ENCODE measurements at regions not wholly inside any gene's neighbourhood (a gene's known extent, or its start where the extent isn't known, plus 50 kb on each side); places are given as distances from the start of the nearest gene placed in this dataset.
A peak's percentile ranks its signal among the peaks of the same experiment; 100 is the strongest.

GRCh38 chr16:80033783-80034468, 433.4 kb upstream of the MAF start:
- no peak for DNase-seq

GRCh38 chr16:80029761-80030481, 429.4 kb upstream of the MAF start:
- no peak for DNase-seq

- no peak for DNase-seq
Measured at GRCh38 chr16:80029381-80029630, 428.8 kb upstream of the MAF start.

GRCh38 chr16:80028581-80029380, 428.2 kb upstream of the MAF start:
- no peak for DNase-seq

GRCh38 chr16:80027007-80027965, 426.7 kb upstream of the MAF start:
- DNase-seq, result peak; percentile 33

- DNase-seq, result no peak
Measured at GRCh38 chr16:80025236-80025635, 424.7 kb upstream of the MAF start.

- DNase-seq, result no peak
Measured at GRCh38 chr16:80024443-80024842, 423.9 kb upstream of the MAF start.

- DNase-seq, result no peak
Measured at GRCh38 chr16:80023865-80024264, 423.3 kb upstream of the MAF start.

GRCh38 chr16:80019395-80019794, 418.9 kb upstream of the MAF start:
- no peak for DNase-seq

- DNase-seq, result no peak
Measured at GRCh38 chr16:80018466-80018865, 417.9 kb upstream of the MAF start.

GRCh38 chr16:80016731-80017326, 416.3 kb upstream of the MAF start:
- no peak for DNase-seq

- no peak for DNase-seq
Measured at GRCh38 chr16:80015566-80015965, 415.0 kb upstream of the MAF start.

GRCh38 chr16:80014241-80014939, 413.9 kb upstream of the MAF start:
- DNase-seq, result no peak

GRCh38 chr16:80012586-80012985, 412.0 kb upstream of the MAF start:
- DNase-seq, result no peak

- no peak for DNase-seq
Measured at GRCh38 chr16:80009971-80010659, 409.6 kb upstream of the MAF start.

- no peak for DNase-seq
Measured at GRCh38 chr16:80008857-80009256, 408.3 kb upstream of the MAF start.

- DNase-seq, result no peak
Measured at GRCh38 chr16:80007231-80007630, 406.7 kb upstream of the MAF start.

GRCh38 chr16:80006241-80007215, 406.0 kb upstream of the MAF start:
- no peak for DNase-seq

- no peak for DNase-seq
Measured at GRCh38 chr16:80004113-80004512, 403.6 kb upstream of the MAF start.

GRCh38 chr16:80002261-80002660, 401.7 kb upstream of the MAF start:
- no peak for DNase-seq
